Gastrocnemius medialis (tissue), 4 donors: ENCODE measurements at regions not wholly inside any gene's neighbourhood (a gene's known extent, or its start where the extent isn't known, plus 50 kb on each side); places are given as distances from the start of the nearest gene placed in this dataset.

Experiments used
- POLR2A ChIP-seq, 2 donors: fragments of 450-650 bp; IDR thresholded peaks; one replicate each; pipeline ENCODE4 v1.6.1; 2017; ENCODE audit warnings: antibody characterized with exemption in 2 of 2, mild to moderate bottlenecking in 2 of 2, moderate library complexity in 2 of 2
- TF ChIP-seq, protein P1 (sequence below), 5 experiments: fragments of 450-650 bp in 3 of 5; fragments of 200-600 bp in 2 of 5; sonication (generic) in 2 of 5; IDR thresholded peaks in 4 of 5; conservative IDR thresholded peaks in 1 of 5; 1 replicate in 4 of 5; 2 replicates in 1 of 5; pipeline ENCODE4 v1.5.1; 2016 to 2019; ENCODE audit warnings: antibody characterized with exemption in 5 of 5, mild to moderate bottlenecking in 3 of 5, moderate library complexity in 3 of 5

DNA sequence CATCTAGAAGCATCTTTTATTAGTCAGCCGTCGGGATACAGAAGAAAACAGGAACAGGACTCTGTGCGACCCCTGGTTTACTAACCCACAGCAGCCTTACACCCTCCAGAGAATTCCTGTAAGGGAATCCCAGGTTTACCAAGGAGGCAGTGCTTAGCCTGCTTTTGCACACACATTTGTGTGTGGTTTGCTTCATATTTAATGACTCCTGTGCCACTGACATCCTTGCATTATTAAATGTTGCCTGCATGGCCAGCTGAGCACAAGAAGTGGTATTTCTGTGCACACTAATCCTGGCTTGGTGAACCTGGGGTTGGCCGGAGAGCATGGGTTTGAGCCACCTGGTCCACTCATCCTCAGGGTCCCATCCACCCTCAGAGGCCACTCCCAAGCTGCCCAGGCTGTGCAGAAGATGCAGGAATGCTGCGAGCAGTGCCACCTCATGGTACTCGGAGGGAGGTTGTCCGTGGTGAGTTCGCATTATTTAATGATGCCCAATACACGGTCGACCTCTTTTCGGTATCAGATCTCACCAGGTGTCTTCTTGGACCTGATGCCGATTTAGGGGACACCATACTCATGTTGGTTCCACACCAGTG is 152.4 kb upstream of the RTL1 start:
- TF ChIP-seq, protein P1, sequence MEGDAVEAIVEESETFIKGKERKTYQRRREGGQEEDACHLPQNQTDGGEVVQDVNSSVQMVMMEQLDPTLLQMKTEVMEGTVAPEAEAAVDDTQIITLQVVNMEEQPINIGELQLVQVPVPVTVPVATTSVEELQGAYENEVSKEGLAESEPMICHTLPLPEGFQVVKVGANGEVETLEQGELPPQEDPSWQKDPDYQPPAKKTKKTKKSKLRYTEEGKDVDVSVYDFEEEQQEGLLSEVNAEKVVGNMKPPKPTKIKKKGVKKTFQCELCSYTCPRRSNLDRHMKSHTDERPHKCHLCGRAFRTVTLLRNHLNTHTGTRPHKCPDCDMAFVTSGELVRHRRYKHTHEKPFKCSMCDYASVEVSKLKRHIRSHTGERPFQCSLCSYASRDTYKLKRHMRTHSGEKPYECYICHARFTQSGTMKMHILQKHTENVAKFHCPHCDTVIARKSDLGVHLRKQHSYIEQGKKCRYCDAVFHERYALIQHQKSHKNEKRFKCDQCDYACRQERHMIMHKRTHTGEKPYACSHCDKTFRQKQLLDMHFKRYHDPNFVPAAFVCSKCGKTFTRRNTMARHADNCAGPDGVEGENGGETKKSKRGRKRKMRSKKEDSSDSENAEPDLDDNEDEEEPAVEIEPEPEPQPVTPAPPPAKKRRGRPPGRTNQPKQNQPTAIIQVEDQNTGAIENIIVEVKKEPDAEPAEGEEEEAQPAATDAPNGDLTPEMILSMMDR (IDR thresholded peaks at IDR 0.05 in 4 of 5, conservative IDR thresholded peaks at IDR 0.05 in 1 of 5): no peak
- TF ChIP-seq POLR2A (IDR thresholded peaks at IDR 0.05): no peak
